DMS53 (cell line): ENCODE measurements at regions not wholly inside any gene's neighbourhood (a gene's known extent, or its start where the extent isn't known, plus 50 kb on each side); places are given as distances from the start of the nearest gene placed in this dataset.
"Not testable (repeated sequence)": the region's sequence is repeated elsewhere in the genome, so short reads cannot be mapped to it uniquely, and the experiment has no call there.

Experiments
- DNase-seq: peaks from one replicate; lab custom pipeline; 2025; lab: John Stamatoyannopoulos, UW

- DNase-seq, result no peak
Measured at GRCh38 chr15:38740206-38740605, 175.6 kb upstream of the RASGRP1 start.

GRCh38 chr15:38743147-38743546, 178.5 kb upstream of the RASGRP1 start:
- DNase-seq, result no peak

- DNase-seq, result no peak
Measured at GRCh38 chr15:38745126-38745525, 180.5 kb upstream of the RASGRP1 start.

GRCh38 chr15:38745626-38746025, 181.0 kb upstream of the RASGRP1 start:
- DNase-seq, result no peak

GRCh38 chr15:38746211-38746610, 181.6 kb upstream of the RASGRP1 start:
- DNase-seq, result no peak

- no peak for DNase-seq
Measured at GRCh38 chr15:38748710-38749109, 184.1 kb upstream of the RASGRP1 start.

- DNase-seq, result peak; percentile 20
Measured at GRCh38 chr15:38750786-38751185, 186.2 kb upstream of the RASGRP1 start.

- no peak for DNase-seq
Measured at GRCh38 chr15:38755718-38756117, 191.1 kb upstream of the RASGRP1 start.

GRCh38 chr15:38756441-38756840, 191.8 kb upstream of the RASGRP1 start:
- no peak for DNase-seq

GRCh38 chr15:38758043-38758442, 193.4 kb upstream of the RASGRP1 start:
- no peak for DNase-seq

GRCh38 chr15:38761681-38762080, 197.1 kb upstream of the RASGRP1 start:
- DNase-seq, result no peak

GRCh38 chr15:38768970-38769369, 204.4 kb upstream of the RASGRP1 start:
- no peak for DNase-seq

- no peak for DNase-seq
Measured at GRCh38 chr15:38769492-38769891, 204.9 kb upstream of the RASGRP1 start.

- DNase-seq, result not testable (repeated sequence)
Measured at GRCh38 chr15:38774076-38774475, 209.5 kb upstream of the RASGRP1 start.

GRCh38 chr15:38781196-38781595, 216.6 kb upstream of the RASGRP1 start:
- DNase-seq, result no peak

GRCh38 chr15:38782156-38782555, 217.5 kb upstream of the RASGRP1 start:
- DNase-seq, result no peak

- no peak for DNase-seq
Measured at GRCh38 chr15:38788918-38789317, 224.3 kb upstream of the RASGRP1 start.

- DNase-seq, result no peak
Measured at GRCh38 chr15:38789566-38789965, 225.0 kb upstream of the RASGRP1 start.

- DNase-seq, result no peak
Measured at GRCh38 chr15:38793206-38793810, 228.7 kb upstream of the RASGRP1 start.

- no peak for DNase-seq
Measured at GRCh38 chr15:38795471-38796245, 231.0 kb upstream of the RASGRP1 start.

GRCh38 chr15:38796589-38796988, 232.0 kb upstream of the RASGRP1 start:
- no peak for DNase-seq

- not testable (repeated sequence) for DNase-seq
Measured at GRCh38 chr15:38797506-38797905, 232.9 kb upstream of the RASGRP1 start.

- DNase-seq, result not testable (repeated sequence)
Measured at GRCh38 chr15:38799202-38799601, 234.6 kb upstream of the RASGRP1 start.

GRCh38 chr15:38809621-38810020, 245.0 kb upstream of the RASGRP1 start:
- no peak for DNase-seq
